ENCODE measurements at regions not wholly inside any gene's neighbourhood (a gene's known extent, or its start where the extent isn't known, plus 50 kb on each side); places are given as distances from the start of the nearest gene placed in this dataset.

DNA sequence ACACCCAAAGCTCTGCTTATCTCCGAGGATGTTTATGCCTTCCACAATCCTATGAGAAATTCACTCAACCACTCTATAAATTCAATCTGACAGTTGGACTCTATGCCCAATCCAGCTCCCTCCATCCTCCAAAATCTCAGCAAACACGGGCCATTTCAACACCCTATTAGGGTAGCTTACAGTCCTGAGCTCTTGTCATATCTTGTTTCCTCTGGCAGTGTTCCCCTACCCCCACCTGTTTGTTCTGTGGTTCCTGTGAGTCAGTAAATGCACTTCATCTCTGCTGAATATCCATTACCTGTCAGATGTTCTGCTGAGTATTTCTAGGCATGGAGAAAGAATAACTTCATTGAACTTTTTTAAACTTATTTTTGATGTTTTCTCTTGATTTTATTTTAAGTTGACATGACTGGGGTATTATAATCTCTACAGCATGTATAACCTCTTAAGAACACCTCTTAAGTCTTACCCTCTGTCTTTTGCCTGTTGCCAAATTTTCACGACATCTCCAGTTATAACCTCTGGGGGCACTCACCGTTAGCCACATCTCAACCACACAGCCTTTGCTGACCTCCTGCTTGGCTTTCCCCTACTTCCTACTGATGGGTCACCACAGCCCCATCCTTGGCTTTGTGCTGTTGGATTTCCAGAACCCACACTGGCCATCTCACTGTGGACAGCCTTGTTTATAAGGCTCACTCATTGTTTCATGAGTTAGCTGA, 317.0 kb upstream of the TMPO start (continued):
- TF ChIP-seq EP300 (IDR thresholded peaks at IDR 0.05; ENCODE audit: borderline replicate concordance in 1 of 2, control insufficient read depth in 1 of 2, low read depth in 2 of 2, low read length in 2 of 2) (no peak), TBL1XR1 (IDR thresholded peaks at IDR 0.05; ENCODE audit: low read depth, low read length) (no peak)

DNA sequence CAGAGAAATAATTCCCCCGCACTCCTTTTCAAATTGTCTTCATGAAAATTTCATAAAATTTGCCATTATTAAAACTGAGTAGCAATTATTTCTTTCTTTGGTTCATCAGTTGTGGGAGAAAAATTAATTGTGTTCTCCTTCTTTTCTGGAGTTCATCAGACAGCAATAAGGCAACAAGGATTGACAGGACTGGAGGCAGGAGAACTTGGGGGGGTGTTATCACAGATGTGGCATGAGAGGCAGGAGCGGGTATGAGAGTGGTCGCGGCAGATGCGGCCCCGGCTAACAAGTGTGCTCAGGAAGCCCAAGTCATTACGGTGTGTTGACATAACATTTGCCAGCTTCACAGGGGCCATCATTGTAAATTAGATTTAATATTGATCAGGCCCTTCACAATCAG, 306.6 kb upstream of the TMPO start:
- no peak overlapping the region for H3K27ac ChIP-seq (ENCODE audit: control insufficient read depth, insufficient read depth)
- ChIA-PET CTCF (no interaction called here), POLR2A (no interaction called here), SMC1A (ENCODE audit: uncharacterized antibody, unreplicated experiment) (no interaction called here), RAD21 (ENCODE audit: unreplicated experiment) (interaction anchor here (1.0 kb wide), 1 partner anchor 9 kb away, joined by 3 read pairs; no protein-coding TSS in a partner anchor)
- no peaks in the 10 kb centered on the region for H3K79me2 ChIP-seq (ENCODE audit: control insufficient read depth, insufficient read depth, low read length)
- DNase-seq (ENCODE audit: low read depth, low spot score) (no peak), ATAC-seq (no peak), FAIRE-seq (no peak)
- no peak overlapping the region for H3K4me3 ChIP-seq
- intact Hi-C loops (cut with micrococcal nuclease; ENCODE audit: unreplicated experiment) (no loop called here), in situ Hi-C loops (cut with MboI) (no loop called here)
- no peaks in the 10 kb centered on the region for H4K20me1 ChIP-seq (ENCODE audit: control insufficient read depth, insufficient read depth)
- H3K36me3 ChIP-seq (ENCODE audit: control insufficient read depth in 2 of 2, insufficient read depth in 2 of 2, low read length in 1 of 2), result no peaks in the 10 kb centered on the region
- no peaks in the 10 kb centered on the region for H3K9me3 ChIP-seq (replicated peaks; ENCODE audit: control insufficient read depth, insufficient read depth, low read length)
- H3K27me3 ChIP-seq (replicated peaks in 1 of 2; ENCODE audit: control insufficient read depth in 2 of 2, insufficient read depth in 2 of 2, low read length in 1 of 2), result no peaks in the 10 kb centered on the region
- no peaks in the 10 kb centered on the region for H3K4me1 ChIP-seq (ENCODE audit: control insufficient read depth, insufficient read depth, low read length)
- no peak overlapping the region for H3K9ac ChIP-seq (ENCODE audit: control insufficient read depth, insufficient read depth, low read length)
- TF ChIP-seq YBX1 (IDR thresholded peaks at IDR 0.05), result no peak
- TF ChIP-seq FOXK2 (IDR thresholded peaks at IDR 0.05), result no peak
- no peak for TF ChIP-seq REST (IDR thresholded peaks at IDR 0.05; ENCODE audit: low read depth, low read length)
- TF ChIP-seq ESRRA (IDR thresholded peaks at IDR 0.05; ENCODE audit: low read length), result no peak
- no peak for TF ChIP-seq DPF2 (IDR thresholded peaks at IDR 0.05)
- no peak for TF ChIP-seq CBX3 (IDR thresholded peaks at IDR 0.05; ENCODE audit: borderline replicate concordance, low read depth)
- no peak for TF ChIP-seq SMAD5 (IDR thresholded peaks at IDR 0.05; ENCODE audit: low read depth)
- TF ChIP-seq NFYB (IDR thresholded peaks at IDR 0.05; ENCODE audit: insufficient read depth, low read depth, low read length), result no peak
- TF ChIP-seq POU2F2 (IDR thresholded peaks at IDR 0.05; ENCODE audit: borderline replicate concordance, low read depth, low read length), result no peak
- no peak for TF ChIP-seq MXI1 (IDR thresholded peaks at IDR 0.05; ENCODE audit: low read depth, low read length)
- TF ChIP-seq, protein P1, sequence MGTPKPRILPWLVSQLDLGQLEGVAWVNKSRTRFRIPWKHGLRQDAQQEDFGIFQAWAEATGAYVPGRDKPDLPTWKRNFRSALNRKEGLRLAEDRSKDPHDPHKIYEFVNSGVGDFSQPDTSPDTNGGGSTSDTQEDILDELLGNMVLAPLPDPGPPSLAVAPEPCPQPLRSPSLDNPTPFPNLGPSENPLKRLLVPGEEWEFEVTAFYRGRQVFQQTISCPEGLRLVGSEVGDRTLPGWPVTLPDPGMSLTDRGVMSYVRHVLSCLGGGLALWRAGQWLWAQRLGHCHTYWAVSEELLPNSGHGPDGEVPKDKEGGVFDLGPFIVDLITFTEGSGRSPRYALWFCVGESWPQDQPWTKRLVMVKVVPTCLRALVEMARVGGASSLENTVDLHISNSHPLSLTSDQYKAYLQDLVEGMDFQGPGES (IDR thresholded peaks at IDR 0.05), result no peak
- TF ChIP-seq ZZZ3 (IDR thresholded peaks at IDR 0.05; ENCODE audit: control insufficient read depth, insufficient read length, low read depth), result no peak
- TF ChIP-seq PML (IDR thresholded peaks at IDR 0.05; ENCODE audit: low read length), result no peak
- no peak for TF ChIP-seq NFIC (IDR thresholded peaks at IDR 0.05; ENCODE audit: low read depth, low read length)
- TF ChIP-seq POLR2A (IDR thresholded peaks at IDR 0.05; ENCODE audit: low read depth, low read length), result no peak
- BruUV-seq (replicated peaks), result no TSS peak
- H2AFZ ChIP-seq (ENCODE audit: control insufficient read depth, low read depth, low read length), result no peak overlapping the region
- H3K4me2 ChIP-seq (ENCODE audit: control insufficient read depth, insufficient read depth), result no peak overlapping the region
- 82% methylated on average over 7 of the region's 7 CpGs for WGBS (ENCODE audit: insufficient coverage, insufficient replicate concordance, low lambda C conversion rate, missing lambda C conversion rate)
